Brain microvascular endothelial cell (primary cell): ENCODE measurements at regions not wholly inside any gene's neighbourhood (a gene's known extent, or its start where the extent isn't known, plus 50 kb on each side); places are given as distances from the start of the nearest gene placed in this dataset.
"Not testable (repeated sequence)": the region's sequence is repeated elsewhere in the genome, so short reads cannot be mapped to it uniquely, and the experiment has no call there.

Source experiments
- DNase-seq: peaks from one replicate; pipeline ENCODE4 v3.0.0-alpha.2; 2020
- H3K27ac ChIP-seq: fragments of 250-450 bp; sonication (Bioruptor Pico); 2 replicates; pipeline ENCODE4 v1.5.1; 2020; ENCODE audit warnings: mild to moderate bottlenecking, moderate library complexity
- H3K27me3 ChIP-seq: fragments of 250-450 bp; sonication (Bioruptor Pico); replicated peaks from 2 replicates; pipeline ENCODE4 v1.5.1; 2020; ENCODE audit warnings: mild to moderate bottlenecking
- H3K36me3 ChIP-seq: fragments of 250-450 bp; sonication (Bioruptor Pico); replicated peaks from 2 replicates; pipeline ENCODE4 v1.5.1; 2020; ENCODE audit warnings: mild to moderate bottlenecking
- H3K4me3 ChIP-seq: 2 replicates; pipeline ENCODE4 v1.5.1; 2011; ENCODE audit warnings: low read depth, mild to moderate bottlenecking, control low read depth, low read length, moderate library complexity
- CTCF ChIP-seq: IDR thresholded peaks from 2 replicates; pipeline ENCODE4 v1.5.1; 2011; ENCODE audit warnings: low read depth, mild to moderate bottlenecking, moderate library complexity, low read length, control low read depth, inconsistent platforms; ENCODE audit errors: missing control alignments
- in situ Hi-C: cut with HindIII; loops from 2 replicates; pipeline ENCODE4 v1.10.0; 2017; ENCODE audit warnings: low sequenced_read_pairs, low pct_ligation_motif_present

DNA sequence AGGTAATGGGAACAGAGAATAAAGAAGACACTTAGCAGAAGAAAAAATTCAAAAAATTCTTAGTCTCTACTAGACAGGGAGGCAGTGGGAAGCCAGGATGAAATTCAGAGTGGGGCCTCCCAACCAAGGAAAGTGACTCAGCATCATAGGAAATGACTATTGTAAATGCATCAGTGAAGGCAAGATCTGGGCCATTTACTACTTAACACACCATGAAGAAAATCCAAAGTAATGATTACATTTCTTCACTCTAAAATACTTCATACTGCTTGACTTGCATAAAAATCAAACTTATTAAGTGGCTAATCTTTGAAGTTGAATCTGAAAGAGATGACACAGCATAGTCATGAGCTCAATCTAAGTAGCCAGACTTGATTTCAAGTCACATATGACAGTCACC, 405.8 kb upstream of the SLC39A10 start:
- H3K27me3 ChIP-seq = no peaks in the 10 kb centered on the region
- no peaks in the 10 kb centered on the region for H3K36me3 ChIP-seq
- in situ Hi-C loops = no loop called here
- H3K27ac ChIP-seq = no peak overlapping the region
- no peak for TF ChIP-seq CTCF
- no peak overlapping the region for H3K4me3 ChIP-seq
- no peak for DNase-seq

GRCh38 chr2:195238826-195239225, 418.2 kb upstream of the SLC39A10 start:
- Histone ChIP-seq H3K27ac (no peak overlapping the region), H3K27me3 (no peaks in the 10 kb centered on the region), H3K4me3 (no peak overlapping the region), H3K36me3 (no peaks in the 10 kb centered on the region)
- no peak for DNase-seq
- in situ Hi-C loops = no loop called here
- TF ChIP-seq CTCF = no peak

- Histone ChIP-seq H3K4me3 (no peak overlapping the region), H3K27me3 (no peaks in the 10 kb centered on the region), H3K36me3 (no peaks in the 10 kb centered on the region), H3K27ac (no peak overlapping the region)
- DNase-seq = no peak
- TF ChIP-seq CTCF = no peak
- in situ Hi-C loops = no loop called here
Observed at GRCh38 chr2:195238379-195238778, 418.6 kb upstream of the SLC39A10 start.

GRCh38 chr2:195228547-195228946, 428.5 kb upstream of the SLC39A10 start:
- H3K27me3 ChIP-seq, H3K4me3 ChIP-seq, in situ Hi-C loops, H3K36me3 ChIP-seq, DNase-seq, H3K27ac ChIP-seq: not testable (repeated sequence)

GRCh38 chr2:195214072-195214471, 443.0 kb upstream of the SLC39A10 start:
- H3K27ac ChIP-seq = no peak overlapping the region
- no peak for DNase-seq
- in situ Hi-C loops = no loop called here
- no peak for TF ChIP-seq CTCF
- no peaks in the 10 kb centered on the region for H3K36me3 ChIP-seq
- no peaks in the 10 kb centered on the region for H3K27me3 ChIP-seq
- H3K4me3 ChIP-seq = no peak overlapping the region

DNA sequence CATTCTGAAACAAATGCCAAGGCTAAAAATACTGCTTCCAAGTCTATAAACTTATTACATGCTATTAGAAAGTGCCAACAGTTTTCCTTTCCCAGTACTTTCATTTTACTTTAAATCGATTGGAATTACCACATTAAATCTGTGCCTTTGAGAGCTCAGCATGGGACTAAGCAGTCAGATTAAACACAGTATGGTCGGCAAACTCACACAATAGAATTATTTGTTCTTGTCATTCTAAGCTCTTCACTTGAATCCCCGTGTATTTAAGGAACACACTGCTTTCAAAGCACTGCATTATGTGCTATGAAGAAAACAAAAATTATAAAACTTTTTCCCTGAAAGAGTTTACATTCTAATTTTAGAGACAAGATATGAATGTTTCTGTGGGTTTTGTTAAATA, 444.4 kb upstream of the SLC39A10 start:
- no peak for DNase-seq
- in situ Hi-C loops = no loop called here
- H3K36me3 ChIP-seq = no peaks in the 10 kb centered on the region
- H3K4me3 ChIP-seq = no peak overlapping the region
- no peaks in the 10 kb centered on the region for H3K27me3 ChIP-seq
- no peak overlapping the region for H3K27ac ChIP-seq
- no peak for TF ChIP-seq CTCF
